ENCODE measurements at regions not wholly inside any gene's neighbourhood (a gene's known extent, or its start where the extent isn't known, plus 50 kb on each side); places are given as distances from the start of the nearest gene placed in this dataset.

GRCh38 chr6:3596766-3597165, 139.9 kb upstream of the SLC22A23 start:
- no peaks in the 10 kb centered on the region for H3K36me3 ChIP-seq (replicated peaks in 1 of 2; ENCODE audit: control insufficient read depth in 1 of 2, insufficient read depth in 2 of 2, low read length in 1 of 2)
- no peak overlapping the region for H3K9ac ChIP-seq
- TF ChIP-seq GABPA (IDR thresholded peaks at IDR 0.05; ENCODE audit: low read depth) (no peak), SIN3A (IDR thresholded peaks at IDR 0.05; ENCODE audit: borderline replicate concordance, low read depth, low read length) (no peak), NRF1 (IDR thresholded peaks at IDR 0.05; ENCODE audit: low read depth, low read length) (no peak), SMC3 (IDR thresholded peaks at IDR 0.05; ENCODE audit: low read depth, low read length) (no peak), MEF2A (IDR thresholded peaks at IDR 0.05; ENCODE audit: borderline replicate concordance, low read depth) (no peak), TCF12 (IDR thresholded peaks at IDR 0.05) (no peak), JUND (IDR thresholded peaks at IDR 0.05) (no peak), NFIC (IDR thresholded peaks at IDR 0.05; ENCODE audit: borderline replicate concordance) (no peak), CHD2 (IDR thresholded peaks at IDR 0.05; ENCODE audit: low read length, partially characterized antibody) (no peak), EP300 (IDR thresholded peaks at IDR 0.05; ENCODE audit: borderline replicate concordance in 1 of 2, low read depth in 1 of 2, low read length in 1 of 2) (no peak), FOXJ3 (CRISPR knock-in tag; IDR thresholded peaks at IDR 0.05) (no peak), GATA2 (CRISPR knock-in tag; IDR thresholded peaks at IDR 0.05) (no peak), ELF1 (IDR thresholded peaks at IDR 0.05) (no peak), POLR2AphosphoS5 (IDR thresholded peaks at IDR 0.05; ENCODE audit: low read depth, low read length) (no peak), USF1 (IDR thresholded peaks at IDR 0.05; ENCODE audit: borderline replicate concordance, low read depth) (no peak)
- TF ChIP-seq, protein P1, sequence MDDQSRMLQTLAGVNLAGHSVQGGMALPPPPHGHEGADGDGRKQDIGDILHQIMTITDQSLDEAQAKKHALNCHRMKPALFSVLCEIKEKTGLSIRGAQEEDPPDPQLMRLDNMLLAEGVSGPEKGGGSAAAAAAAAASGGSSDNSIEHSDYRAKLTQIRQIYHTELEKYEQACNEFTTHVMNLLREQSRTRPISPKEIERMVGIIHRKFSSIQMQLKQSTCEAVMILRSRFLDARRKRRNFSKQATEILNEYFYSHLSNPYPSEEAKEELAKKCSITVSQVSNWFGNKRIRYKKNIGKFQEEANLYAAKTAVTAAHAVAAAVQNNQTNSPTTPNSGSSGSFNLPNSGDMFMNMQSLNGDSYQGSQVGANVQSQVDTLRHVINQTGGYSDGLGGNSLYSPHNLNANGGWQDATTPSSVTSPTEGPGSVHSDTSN (IDR thresholded peaks at IDR 0.05) = no peak
- no peaks in the 10 kb centered on the region for H4K20me1 ChIP-seq (ENCODE audit: insufficient read depth)
- H3K4me1 ChIP-seq (ENCODE audit: control insufficient read depth in 1 of 2, insufficient read depth in 2 of 2, low read depth in 1 of 2, low read length in 1 of 2) = no peaks in the 10 kb centered on the region
- no peaks in the 10 kb centered on the region for H3K79me2 ChIP-seq (ENCODE audit: insufficient read depth)
- no peaks in the 10 kb centered on the region for H3K9me3 ChIP-seq
- POLR2A ChIA-PET = no interaction called here
- H3K4me3 ChIP-seq (ENCODE audit: low read depth in 2 of 2, low read length in 1 of 2) = no peak overlapping the region
- CTCF ChIA-PET = no interaction called here
- H3K27me3 ChIP-seq (ENCODE audit: insufficient read depth) = peaks cover 7% of the 10 kb centered on the region; the same call in 1 of the 2 replicates
- H3K9me2 ChIP-seq = no peaks in the 10 kb centered on the region
- DNase-seq = no peak
- H3K4me2 ChIP-seq = no peak overlapping the region
- no peak overlapping the region for H3K27ac ChIP-seq (ENCODE audit: low read depth in 2 of 2, low read length in 1 of 2)
- H2AFZ ChIP-seq (ENCODE audit: low read depth) = no peak overlapping the region
- WGBS (ENCODE audit: low lambda C conversion rate) = 14% methylated on average over 6 of the region's 6 CpGs
- peaks cover 6% of the 10 kb centered on the region for H3F3A ChIP-seq (replicated peaks; ENCODE audit: insufficient read depth)

GRCh38 chr6:3594201-3594600, 137.4 kb upstream of the SLC22A23 start:
- 41% methylated on average over 2 of the region's 2 CpGs for WGBS (ENCODE audit: low lambda C conversion rate)
- TF ChIP-seq CTCF (IDR thresholded peaks at IDR 0.05) (no peak), YY1 (IDR thresholded peaks at IDR 0.05; ENCODE audit: low read depth) (no peak), ELF1 (IDR thresholded peaks at IDR 0.05) (no peak), NFIC (IDR thresholded peaks at IDR 0.05; ENCODE audit: borderline replicate concordance) (no peak), EZH2phosphoT487 (IDR thresholded peaks at IDR 0.05; ENCODE audit: borderline replicate concordance, low read depth) (no peak), RAD21 (IDR thresholded peaks at IDR 0.05; ENCODE audit: low read length) (no peak), RCOR1 (IDR thresholded peaks at IDR 0.05; ENCODE audit: low read length) (no peak), JUND (IDR thresholded peaks at IDR 0.05) (no peak), REST (IDR thresholded peaks at IDR 0.05; ENCODE audit: low read depth, low read length) (no peak), SMC3 (IDR thresholded peaks at IDR 0.05; ENCODE audit: low read depth, low read length) (no peak), FOXJ3 (CRISPR knock-in tag; IDR thresholded peaks at IDR 0.05) (no peak)
- TF ChIP-seq, protein P1 (IDR thresholded peaks at IDR 0.05) = no peak

More at GRCh38 chr6:3594201-3594600, 137.4 kb upstream of the SLC22A23 start:
- Histone ChIP-seq H3K79me2 (ENCODE audit: insufficient read depth) (no peaks in the 10 kb centered on the region), H3K36me3 (replicated peaks in 1 of 2; ENCODE audit: control insufficient read depth in 1 of 2, insufficient read depth in 2 of 2, low read length in 1 of 2) (no peaks in the 10 kb centered on the region), H3K9me2 (no peaks in the 10 kb centered on the region), H3K4me1 (ENCODE audit: control insufficient read depth in 1 of 2, insufficient read depth in 2 of 2, low read depth in 1 of 2, low read length in 1 of 2) (no peaks in the 10 kb centered on the region), H2AFZ (ENCODE audit: low read depth) (no peak overlapping the region), H4K20me1 (ENCODE audit: insufficient read depth) (no peaks in the 10 kb centered on the region), H3K9me3 (no peaks in the 10 kb centered on the region), H3F3A (replicated peaks; ENCODE audit: insufficient read depth) (peaks cover 7% of the 10 kb centered on the region), H3K27me3 (ENCODE audit: insufficient read depth) (peaks cover 7% of the 10 kb centered on the region; the same call in 1 of the 2 replicates), H3K4me2 (no peak overlapping the region), H3K27ac (ENCODE audit: low read depth in 2 of 2, low read length in 1 of 2) (no peak overlapping the region), H3K9ac (no peak overlapping the region), H3K4me3 (ENCODE audit: low read depth in 2 of 2, low read length in 1 of 2) (no peak overlapping the region)
- CTCF ChIA-PET = no interaction called here
- no peak for DNase-seq
- POLR2A ChIA-PET = no interaction called here

Measured in SK-N-SH (cell line).